ENCODE measurements at regions not wholly inside any gene's neighbourhood (a gene's known extent, or its start where the extent isn't known, plus 50 kb on each side); places are given as distances from the start of the nearest gene placed in this dataset.
"Not testable (repeated sequence)": the region's sequence is repeated elsewhere in the genome, so short reads cannot be mapped to it uniquely, and the experiment has no call there.

- peak; percentile 67 for DNase-seq
- Histone ChIP-seq H2BK120ac (ENCODE audit: low read depth, low read length) (no peak overlapping the region), H2AFZ (ENCODE audit: low read depth, low read length) (no peak overlapping the region), H3K23ac (ENCODE audit: low read length in 2 of 2) (no peak overlapping the region), H4K91ac (ENCODE audit: low read length) (no peak overlapping the region), H2BK15ac (ENCODE audit: low read depth, poor library complexity, severe bottlenecking) (no peak overlapping the region), H3K4me1 (ENCODE audit: control insufficient read depth, insufficient read depth, low read depth, low read length) (peaks cover 5% of the 10 kb centered on the region), H4K8ac (ENCODE audit: low read length) (no peak overlapping the region), H3K4ac (ENCODE audit: low read depth in 1 of 2, low read length in 2 of 2) (no peak overlapping the region), H3K4me3 (ENCODE audit: insufficient read depth in 1 of 2, low read depth in 1 of 2, low read length in 2 of 2) (no peak overlapping the region), H3K9me3 (ENCODE audit: control insufficient read depth, low read length) (no peaks in the 10 kb centered on the region), H3K36me3 (ENCODE audit: control insufficient read depth in 1 of 2, insufficient read depth in 2 of 2, low read depth in 1 of 2, low read length in 2 of 2) (no peaks in the 10 kb centered on the region), H3K9ac (ENCODE audit: low read length) (peak overlapping the region; percentile 41), H3K27ac (ENCODE audit: low read length, poor library complexity, severe bottlenecking) (no peak overlapping the region), H3K18ac (ENCODE audit: low read depth in 1 of 2, low read length in 2 of 2) (no peak overlapping the region), H3K79me1 (replicated peaks; ENCODE audit: low read length, poor library complexity, severe bottlenecking) (no peaks in the 10 kb centered on the region), H2BK5ac (ENCODE audit: low read depth, low read length, poor library complexity, severe bottlenecking) (no peak overlapping the region), H3K27me3 (ENCODE audit: control insufficient read depth in 1 of 2, insufficient read depth in 1 of 2, low read length in 2 of 2) (no peaks in the 10 kb centered on the region), H2AK5ac (ENCODE audit: low read length, severe bottlenecking) (no peak overlapping the region), H3K4me2 (ENCODE audit: low read length, poor library complexity, severe bottlenecking) (no peak overlapping the region), H3K14ac (ENCODE audit: low read length in 2 of 2) (no peak overlapping the region), H2BK12ac (ENCODE audit: low read length in 2 of 2) (no peak overlapping the region)
- 10% methylated on average over 2 of the region's 5 CpGs for WGBS
Measured at GRCh38 chr20:53805895-53806384, 212.3 kb upstream of the ZNF217 start.

GRCh38 chr20:53804920-53805894 is 211.6 kb upstream of the ZNF217 start:
- H3K4ac ChIP-seq (ENCODE audit: low read depth in 1 of 2, low read length in 2 of 2), result no peak overlapping the region
- DNase-seq, result no peak
- H2BK15ac ChIP-seq (ENCODE audit: low read depth, poor library complexity, severe bottlenecking), result no peak overlapping the region
- no peak overlapping the region for H3K18ac ChIP-seq (ENCODE audit: low read depth in 1 of 2, low read length in 2 of 2)
- H3K36me3 ChIP-seq (ENCODE audit: control insufficient read depth in 1 of 2, insufficient read depth in 2 of 2, low read depth in 1 of 2, low read length in 2 of 2), result no peaks in the 10 kb centered on the region
- no peak overlapping the region for H4K91ac ChIP-seq (ENCODE audit: low read length)
- no peak overlapping the region for H2BK120ac ChIP-seq (ENCODE audit: low read depth, low read length)
- H3K23ac ChIP-seq (ENCODE audit: low read length in 2 of 2), result no peak overlapping the region
- H2BK5ac ChIP-seq (ENCODE audit: low read depth, low read length, poor library complexity, severe bottlenecking), result no peak overlapping the region
- no peak overlapping the region for H2AFZ ChIP-seq (ENCODE audit: low read depth, low read length)
- H2AK5ac ChIP-seq (ENCODE audit: low read length, severe bottlenecking), result no peak overlapping the region
- H3K9me3 ChIP-seq (ENCODE audit: control insufficient read depth, low read length), result no peaks in the 10 kb centered on the region
- H3K9ac ChIP-seq (ENCODE audit: low read length), result peak overlapping the region; percentile 41
- no peaks in the 10 kb centered on the region for H3K79me1 ChIP-seq (replicated peaks; ENCODE audit: low read length, poor library complexity, severe bottlenecking)
- H3K4me3 ChIP-seq (ENCODE audit: insufficient read depth in 1 of 2, low read depth in 1 of 2, low read length in 2 of 2), result no peak overlapping the region
- no peak overlapping the region for H3K14ac ChIP-seq (ENCODE audit: low read length in 2 of 2)
- 84% methylated on average over 7 of the region's 8 CpGs for WGBS
- peaks cover 5% of the 10 kb centered on the region for H3K4me1 ChIP-seq (ENCODE audit: control insufficient read depth, insufficient read depth, low read depth, low read length)
- H3K4me2 ChIP-seq (ENCODE audit: low read length, poor library complexity, severe bottlenecking), result no peak overlapping the region
- no peaks in the 10 kb centered on the region for H3K27me3 ChIP-seq (ENCODE audit: control insufficient read depth in 1 of 2, insufficient read depth in 1 of 2, low read length in 2 of 2)
- no peak overlapping the region for H2BK12ac ChIP-seq (ENCODE audit: low read length in 2 of 2)
- H4K8ac ChIP-seq (ENCODE audit: low read length), result no peak overlapping the region
- H3K27ac ChIP-seq (ENCODE audit: low read length, poor library complexity, severe bottlenecking), result no peak overlapping the region

DNA sequence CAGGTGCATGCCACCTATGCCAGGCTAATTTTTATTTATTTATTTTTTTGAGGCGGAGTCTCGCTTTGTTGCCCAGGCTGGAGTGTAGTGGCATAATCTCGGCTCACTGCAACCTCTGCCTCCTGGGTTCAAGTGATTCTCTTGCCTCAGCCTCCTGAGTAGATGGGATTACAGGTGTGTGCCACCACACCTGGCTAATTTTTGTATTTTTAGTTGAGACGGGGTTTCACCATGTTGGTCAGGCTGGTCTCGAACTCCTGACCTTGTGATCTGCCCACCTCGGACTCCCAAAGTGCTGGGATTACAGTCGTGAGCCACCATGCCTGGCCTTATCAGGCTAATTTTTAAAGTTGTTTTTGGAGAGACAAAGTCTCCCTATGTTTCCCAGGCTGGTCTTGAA is 210.7 kb upstream of the ZNF217 start:
- H2BK120ac ChIP-seq (ENCODE audit: low read depth, low read length); H4K91ac ChIP-seq (ENCODE audit: low read length); H2BK5ac ChIP-seq (ENCODE audit: low read depth, low read length, poor library complexity, severe bottlenecking); H3K4me1 ChIP-seq (ENCODE audit: control insufficient read depth, insufficient read depth, low read depth, low read length); H3K4me3 ChIP-seq (ENCODE audit: insufficient read depth in 1 of 2, low read depth in 1 of 2, low read length in 2 of 2); H2AFZ ChIP-seq (ENCODE audit: low read depth, low read length); H3K4ac ChIP-seq (ENCODE audit: low read depth in 1 of 2, low read length in 2 of 2); H3K79me1 ChIP-seq (replicated peaks; ENCODE audit: low read length, poor library complexity, severe bottlenecking); H3K9me3 ChIP-seq (ENCODE audit: control insufficient read depth, low read length); H3K4me2 ChIP-seq (ENCODE audit: low read length, poor library complexity, severe bottlenecking); H3K18ac ChIP-seq (ENCODE audit: low read depth in 1 of 2, low read length in 2 of 2); H4K8ac ChIP-seq (ENCODE audit: low read length); H3K14ac ChIP-seq (ENCODE audit: low read length in 2 of 2); H2AK5ac ChIP-seq (ENCODE audit: low read length, severe bottlenecking); H3K9ac ChIP-seq (ENCODE audit: low read length); DNase-seq; H3K27ac ChIP-seq (ENCODE audit: low read length, poor library complexity, severe bottlenecking); H3K27me3 ChIP-seq (ENCODE audit: control insufficient read depth in 1 of 2, insufficient read depth in 1 of 2, low read length in 2 of 2); H3K23ac ChIP-seq (ENCODE audit: low read length in 2 of 2); H3K36me3 ChIP-seq (ENCODE audit: control insufficient read depth in 1 of 2, insufficient read depth in 2 of 2, low read depth in 1 of 2, low read length in 2 of 2); H2BK15ac ChIP-seq (ENCODE audit: low read depth, poor library complexity, severe bottlenecking); H2BK12ac ChIP-seq (ENCODE audit: low read length in 2 of 2): not testable (repeated sequence)
- 78% methylated on average over 7 of the region's 7 CpGs for WGBS

DNA sequence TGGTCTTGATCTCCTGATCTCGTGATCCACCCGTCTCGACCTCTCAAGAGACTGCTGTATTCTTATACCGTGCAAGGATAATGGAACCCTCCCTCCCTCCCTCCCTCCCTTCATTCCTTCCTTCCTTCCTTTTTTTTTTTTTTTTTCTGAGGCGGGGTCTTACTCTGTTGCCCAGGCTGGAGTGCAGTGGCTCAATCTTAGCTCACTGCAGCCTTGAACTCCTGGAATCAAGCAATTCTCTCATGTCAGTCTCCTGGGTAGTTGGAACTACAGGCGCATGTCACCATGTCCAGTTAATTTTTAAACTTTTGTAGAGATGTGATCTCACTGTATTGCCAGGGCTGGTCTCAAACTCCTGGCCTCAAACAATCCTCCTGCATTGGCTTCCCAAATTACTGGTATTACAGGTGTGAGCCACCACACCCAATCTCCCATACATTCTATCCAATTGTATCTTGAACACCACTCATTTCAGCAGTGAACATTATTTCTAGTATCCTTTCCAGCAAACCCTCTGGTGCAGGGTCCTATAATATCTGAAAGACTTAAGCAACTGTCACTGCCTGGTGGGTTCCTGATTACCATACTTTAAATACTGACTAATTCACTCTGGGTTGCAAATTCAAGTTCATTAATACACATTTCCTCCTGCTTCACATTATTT is 210.0 kb upstream of the ZNF217 start:
- H4K91ac ChIP-seq (ENCODE audit: low read length), result no peak overlapping the region
- no peak overlapping the region for H3K4ac ChIP-seq (ENCODE audit: low read depth in 1 of 2, low read length in 2 of 2)
- H2BK120ac ChIP-seq (ENCODE audit: low read depth, low read length), result no peak overlapping the region
- DNase-seq, result no peak
- H3K9me3 ChIP-seq (ENCODE audit: control insufficient read depth, low read length), result no peaks in the 10 kb centered on the region
- H3K4me3 ChIP-seq (ENCODE audit: insufficient read depth in 1 of 2, low read depth in 1 of 2, low read length in 2 of 2), result no peak overlapping the region
- H3K18ac ChIP-seq (ENCODE audit: low read depth in 1 of 2, low read length in 2 of 2), result no peak overlapping the region
- peaks cover 5% of the 10 kb centered on the region for H3K4me1 ChIP-seq (ENCODE audit: control insufficient read depth, insufficient read depth, low read depth, low read length)
- no peak overlapping the region for H2BK12ac ChIP-seq (ENCODE audit: low read length in 2 of 2)
- no peak overlapping the region for H3K27ac ChIP-seq (ENCODE audit: low read length, poor library complexity, severe bottlenecking)
- no peak overlapping the region for H2BK15ac ChIP-seq (ENCODE audit: low read depth, poor library complexity, severe bottlenecking)
- no peak overlapping the region for H2BK5ac ChIP-seq (ENCODE audit: low read depth, low read length, poor library complexity, severe bottlenecking)
- no peak overlapping the region for H3K9ac ChIP-seq (ENCODE audit: low read length)
- H3K23ac ChIP-seq (ENCODE audit: low read length in 2 of 2), result no peak overlapping the region
- H3K27me3 ChIP-seq (ENCODE audit: control insufficient read depth in 1 of 2, insufficient read depth in 1 of 2, low read length in 2 of 2), result no peaks in the 10 kb centered on the region
- WGBS, result 100% methylated on average over 5 of the region's 6 CpGs
- H3K14ac ChIP-seq (ENCODE audit: low read length in 2 of 2), result no peak overlapping the region
- no peak overlapping the region for H2AFZ ChIP-seq (ENCODE audit: low read depth, low read length)
- no peaks in the 10 kb centered on the region for H3K36me3 ChIP-seq (ENCODE audit: control insufficient read depth in 1 of 2, insufficient read depth in 2 of 2, low read depth in 1 of 2, low read length in 2 of 2)
- no peaks in the 10 kb centered on the region for H3K79me1 ChIP-seq (replicated peaks; ENCODE audit: low read length, poor library complexity, severe bottlenecking)
- H2AK5ac ChIP-seq (ENCODE audit: low read length, severe bottlenecking), result no peak overlapping the region
- H4K8ac ChIP-seq (ENCODE audit: low read length), result no peak overlapping the region
- H3K4me2 ChIP-seq (ENCODE audit: low read length, poor library complexity, severe bottlenecking), result no peak overlapping the region
